GM12872 (cell line): ENCODE measurements at regions not wholly inside any gene's neighbourhood (a gene's known extent, or its start where the extent isn't known, plus 50 kb on each side); places are given as distances from the start of the nearest gene placed in this dataset.

Experiments
- TF ChIP-seq, protein P1 (sequence below): IDR thresholded peaks from 3 replicates; pipeline ENCODE4 v1.5.1; 2011; ENCODE audit warnings: low read depth, mild to moderate bottlenecking, low read length, moderate library complexity; ENCODE audit not compliant: insufficient read depth

DNA sequence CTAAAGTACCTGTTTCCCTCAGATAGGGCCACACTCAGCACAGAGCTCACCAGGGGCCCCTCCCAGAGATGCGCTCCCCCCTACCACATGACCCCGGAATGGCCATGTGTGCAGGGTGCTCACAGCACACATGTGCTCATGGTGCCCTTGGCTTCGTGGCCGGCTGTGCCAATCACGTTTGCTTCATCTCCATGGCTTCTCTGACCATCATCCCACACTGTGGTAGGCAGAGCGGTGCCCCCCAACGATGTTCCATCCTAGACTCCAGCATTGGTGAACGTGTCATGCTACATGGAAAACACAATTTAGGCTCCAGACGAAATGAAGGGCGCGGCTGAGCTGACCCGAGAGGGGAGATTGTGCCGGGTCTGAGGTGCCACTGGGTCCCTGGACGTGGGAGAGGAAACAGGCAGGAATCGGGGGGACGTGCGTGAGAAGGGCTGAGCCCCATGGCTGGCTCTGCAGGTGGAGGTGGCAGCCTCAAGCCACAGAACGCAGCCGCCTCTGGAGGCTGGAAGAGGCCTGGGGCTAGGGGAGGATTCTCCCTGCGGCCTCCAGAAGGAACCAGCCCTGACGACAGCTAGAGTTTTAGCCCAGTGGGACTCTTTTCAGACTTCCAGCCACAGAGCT, 126.5 kb downstream of the DLL1 start:
- TF ChIP-seq, protein P1, sequence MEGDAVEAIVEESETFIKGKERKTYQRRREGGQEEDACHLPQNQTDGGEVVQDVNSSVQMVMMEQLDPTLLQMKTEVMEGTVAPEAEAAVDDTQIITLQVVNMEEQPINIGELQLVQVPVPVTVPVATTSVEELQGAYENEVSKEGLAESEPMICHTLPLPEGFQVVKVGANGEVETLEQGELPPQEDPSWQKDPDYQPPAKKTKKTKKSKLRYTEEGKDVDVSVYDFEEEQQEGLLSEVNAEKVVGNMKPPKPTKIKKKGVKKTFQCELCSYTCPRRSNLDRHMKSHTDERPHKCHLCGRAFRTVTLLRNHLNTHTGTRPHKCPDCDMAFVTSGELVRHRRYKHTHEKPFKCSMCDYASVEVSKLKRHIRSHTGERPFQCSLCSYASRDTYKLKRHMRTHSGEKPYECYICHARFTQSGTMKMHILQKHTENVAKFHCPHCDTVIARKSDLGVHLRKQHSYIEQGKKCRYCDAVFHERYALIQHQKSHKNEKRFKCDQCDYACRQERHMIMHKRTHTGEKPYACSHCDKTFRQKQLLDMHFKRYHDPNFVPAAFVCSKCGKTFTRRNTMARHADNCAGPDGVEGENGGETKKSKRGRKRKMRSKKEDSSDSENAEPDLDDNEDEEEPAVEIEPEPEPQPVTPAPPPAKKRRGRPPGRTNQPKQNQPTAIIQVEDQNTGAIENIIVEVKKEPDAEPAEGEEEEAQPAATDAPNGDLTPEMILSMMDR, result no peak

DNA sequence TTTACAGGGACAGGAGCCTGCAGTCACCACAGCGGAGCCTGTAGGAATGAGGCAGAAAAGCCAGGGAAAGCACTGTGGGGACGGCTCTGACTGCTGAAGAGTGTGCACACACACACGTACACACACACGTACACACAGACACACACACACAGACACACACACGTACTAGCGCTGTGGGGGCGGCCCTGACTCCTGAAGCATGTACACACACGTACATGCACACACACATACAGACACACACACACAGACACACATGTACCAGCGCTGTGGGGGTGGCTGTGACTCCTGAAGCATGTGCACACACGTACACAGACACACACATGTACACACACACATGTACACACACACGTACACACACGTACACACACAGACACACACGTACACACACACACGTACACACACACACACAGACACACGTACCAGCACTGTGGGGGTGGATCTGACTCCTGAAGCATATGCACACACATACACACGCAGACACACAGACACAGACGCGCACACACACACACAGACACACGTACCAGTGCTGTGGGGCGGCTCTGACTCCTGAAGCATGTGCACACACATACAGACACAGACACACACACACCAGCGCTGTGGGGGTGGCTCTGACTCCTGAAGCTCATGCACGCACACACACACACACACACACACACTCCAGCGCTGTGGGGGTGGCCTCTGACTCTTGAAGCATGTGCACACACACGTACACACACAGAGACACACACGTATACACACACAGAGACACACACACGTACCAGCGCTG, 127.3 kb downstream of the DLL1 start:
- TF ChIP-seq, protein P1, result no peak

DNA sequence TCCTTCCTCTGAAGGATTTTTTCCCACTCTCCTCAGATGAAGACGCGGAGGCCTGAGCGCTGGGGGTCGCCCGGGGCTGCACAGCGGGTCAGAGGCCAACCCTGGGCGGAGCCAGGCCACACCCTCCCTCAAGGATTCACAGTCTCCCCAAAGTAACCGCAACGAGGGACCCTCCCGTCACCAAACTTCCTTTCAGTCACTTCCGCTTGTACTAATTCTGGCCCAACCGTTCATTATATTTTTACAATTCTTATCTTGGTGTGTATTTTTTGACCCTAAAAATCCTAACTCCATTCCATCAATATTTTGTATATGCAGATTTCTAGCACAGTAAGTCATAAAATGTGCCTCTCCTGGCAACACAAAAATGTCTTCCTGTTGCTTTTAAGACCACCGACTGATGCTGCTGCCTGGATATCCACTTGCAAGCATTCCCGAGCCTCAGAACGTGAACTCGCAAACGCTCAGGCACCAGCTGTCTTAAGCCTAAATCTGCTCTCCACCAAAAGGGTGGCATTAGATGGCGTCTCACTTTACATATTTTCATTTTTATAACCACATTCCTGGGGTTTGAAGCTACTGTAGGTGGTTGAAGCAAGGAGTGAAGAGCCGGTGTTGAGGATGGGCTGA, 128.0 kb downstream of the DLL1 start:
- TF ChIP-seq, protein P1, result no peak

DNA sequence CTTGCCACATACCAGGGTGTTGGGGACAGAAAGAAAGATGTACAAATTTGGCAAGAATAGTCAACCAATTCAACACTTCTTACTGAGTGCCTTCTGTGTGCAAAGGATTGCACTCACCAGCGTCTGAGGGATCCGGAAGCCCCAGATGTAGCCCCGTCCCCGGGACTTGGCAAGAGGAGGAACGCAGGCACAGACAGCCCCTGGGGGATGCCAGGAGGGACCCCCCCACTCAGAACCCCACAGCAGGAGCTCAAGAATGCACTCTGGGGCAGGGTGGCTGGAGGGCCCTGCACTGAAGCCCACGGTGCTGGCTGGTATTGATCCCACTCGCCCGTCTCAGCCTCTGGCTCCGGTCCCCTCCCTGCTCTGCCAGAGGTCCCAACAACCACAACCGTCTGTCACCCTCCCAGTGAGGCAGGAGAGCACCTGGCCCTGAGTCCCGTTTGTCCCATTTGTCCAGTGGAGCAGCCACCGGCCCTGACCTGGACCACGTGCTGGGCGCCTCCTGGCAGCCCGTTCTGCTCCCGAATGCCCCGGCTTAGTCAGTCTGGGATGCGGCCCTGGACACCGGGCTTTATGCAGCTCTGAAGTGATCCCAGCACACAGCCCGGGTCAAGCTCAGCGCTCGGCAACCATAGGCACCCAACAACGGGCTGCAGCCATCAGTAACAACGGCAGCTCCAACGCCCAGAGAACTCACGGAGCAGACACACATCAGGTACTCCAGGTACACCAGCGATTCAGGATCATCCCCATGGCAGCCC, 128.7 kb downstream of the DLL1 start:
- TF ChIP-seq, protein P1, result no peak

DNA sequence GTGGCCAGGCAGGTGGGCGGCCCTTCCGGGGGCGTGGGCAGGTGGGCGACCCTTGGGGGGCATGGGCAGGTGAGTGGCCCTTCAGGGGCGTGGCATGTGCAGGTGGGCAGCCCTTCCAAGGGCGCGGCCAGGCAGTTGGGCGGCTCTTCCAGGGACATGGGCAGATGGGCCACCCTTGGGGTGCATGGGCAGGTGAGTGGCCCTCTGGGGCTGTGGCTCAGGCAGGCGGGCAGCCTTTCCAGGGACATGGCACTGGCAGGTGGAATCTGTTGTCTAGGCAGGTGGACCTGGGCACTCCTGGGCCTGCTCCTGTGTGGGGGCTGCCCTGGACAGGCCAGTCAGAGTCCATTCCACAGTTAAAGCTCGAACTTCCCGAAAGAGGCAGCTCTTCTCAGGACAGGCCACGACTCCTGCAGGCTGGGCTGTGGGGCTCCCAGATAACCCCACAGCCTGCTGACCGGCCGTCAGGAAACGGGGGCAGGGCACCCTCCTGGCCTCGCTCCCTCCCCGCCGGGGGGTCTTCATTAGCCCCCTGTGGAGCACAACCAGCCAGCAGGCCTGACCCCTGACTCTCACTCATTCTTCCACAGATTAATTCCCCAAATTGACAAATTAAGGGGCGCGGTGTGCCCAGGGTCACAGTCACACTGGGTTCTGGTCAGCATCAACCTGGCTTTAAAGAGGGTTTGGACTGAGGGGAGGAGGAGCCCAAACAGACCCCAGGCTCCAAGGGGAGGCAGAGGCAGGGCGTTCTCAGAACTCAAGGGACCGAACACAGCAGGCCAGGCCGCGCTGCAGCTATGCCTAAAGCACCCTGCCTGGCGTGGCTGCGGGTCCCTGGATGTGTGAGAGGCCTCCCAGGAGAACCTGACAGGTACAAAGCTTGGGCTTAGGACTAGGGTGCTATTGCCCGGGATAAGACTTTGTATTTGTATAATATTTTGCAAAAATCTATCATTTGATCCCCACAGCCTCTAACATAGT, 130.0 kb downstream of the DLL1 start:
- TF ChIP-seq, protein P1, result no peak

DNA sequence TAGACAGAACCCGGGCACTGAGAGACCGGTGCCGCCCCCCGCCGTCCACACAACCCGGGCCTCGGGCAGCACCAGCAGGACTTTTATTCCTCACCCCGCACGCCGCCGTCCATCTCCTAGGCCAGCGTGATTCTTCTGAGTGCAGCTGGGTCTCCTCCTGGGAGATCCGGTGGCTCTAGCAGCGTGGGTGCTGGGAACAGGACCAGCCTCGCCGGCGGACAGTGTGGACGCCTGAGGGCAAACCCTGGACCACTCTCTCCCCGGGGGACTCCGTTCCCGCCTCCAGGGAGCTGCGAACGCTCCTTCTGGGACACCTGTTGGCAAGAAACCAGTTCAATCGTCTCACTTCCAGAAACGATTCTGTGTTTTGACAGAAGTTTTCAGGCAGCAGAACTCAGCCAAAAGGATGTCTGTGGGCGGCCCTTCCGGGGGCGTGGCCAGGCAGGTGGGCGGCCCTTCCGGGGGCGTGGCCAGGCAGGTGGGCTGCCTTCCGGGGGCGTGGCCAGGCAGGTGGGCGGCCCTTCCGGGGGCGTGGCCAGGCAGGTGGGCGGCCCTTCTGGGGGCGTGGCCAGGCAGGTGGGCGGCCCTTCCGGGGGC, 130.7 kb downstream of the DLL1 start:
- TF ChIP-seq, protein P1, result no peak
